IPS-18a (cell line): ENCODE measurements at regions not wholly inside any gene's neighbourhood (a gene's known extent, or its start where the extent isn't known, plus 50 kb on each side); places are given as distances from the start of the nearest gene placed in this dataset.

Experiments
- H3K27ac ChIP-seq: one replicate; pipeline ENCODE4 v1.5.1; 2013; ENCODE audit warnings: low read length
- H3K27me3 ChIP-seq: one replicate; pipeline ENCODE4 v1.6.1; 2013; ENCODE audit warnings: mild to moderate bottlenecking, low read length; ENCODE audit not compliant: control insufficient read depth, insufficient read depth
- H3K36me3 ChIP-seq: one replicate; pipeline ENCODE4 v1.6.1; 2013; ENCODE audit warnings: low read depth, low read length; ENCODE audit not compliant: control insufficient read depth
- H3K4me1 ChIP-seq: one replicate; pipeline ENCODE4 v1.6.1; 2013; ENCODE audit warnings: low read depth, low read length; ENCODE audit not compliant: control insufficient read depth
- H3K4me3 ChIP-seq: one replicate; pipeline ENCODE4 v1.5.1; 2013; ENCODE audit warnings: low read length
- H3K9ac ChIP-seq: one replicate; pipeline ENCODE4 v1.6.1; 2013; ENCODE audit warnings: mild to moderate bottlenecking, low read length, moderate library complexity
- H3K9me3 ChIP-seq: one replicate; pipeline ENCODE4 v1.6.1; 2013; ENCODE audit warnings: low read depth, low read length; ENCODE audit not compliant: control insufficient read depth

DNA sequence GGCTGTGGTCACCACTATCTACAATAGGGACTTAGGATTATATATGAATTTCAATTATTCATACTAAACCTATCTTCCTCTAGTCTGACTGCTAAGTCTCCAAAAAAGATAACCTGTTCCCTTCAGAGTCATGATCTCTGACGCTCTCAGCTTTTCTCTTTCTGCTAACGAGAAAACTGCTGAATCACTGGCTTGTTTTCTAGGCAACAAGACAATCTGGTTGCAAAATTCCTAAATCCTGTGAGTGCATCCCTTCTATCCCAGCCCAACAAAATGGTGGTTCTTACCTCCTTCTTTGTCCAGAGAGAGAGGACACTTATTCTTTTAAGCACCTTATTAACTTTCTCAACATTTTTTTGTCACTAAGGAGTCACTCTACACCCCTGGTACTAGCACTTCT, 312.3 kb upstream of the PKDCC start:
- Histone ChIP-seq H3K36me3 (no peaks in the 10 kb centered on the region), H3K9ac (no peak overlapping the region), H3K27ac (no peak overlapping the region), H3K4me1 (peaks cover 11% of the 10 kb centered on the region), H3K4me3 (no peak overlapping the region), H3K9me3 (no peaks in the 10 kb centered on the region), H3K27me3 (no peaks in the 10 kb centered on the region)

DNA sequence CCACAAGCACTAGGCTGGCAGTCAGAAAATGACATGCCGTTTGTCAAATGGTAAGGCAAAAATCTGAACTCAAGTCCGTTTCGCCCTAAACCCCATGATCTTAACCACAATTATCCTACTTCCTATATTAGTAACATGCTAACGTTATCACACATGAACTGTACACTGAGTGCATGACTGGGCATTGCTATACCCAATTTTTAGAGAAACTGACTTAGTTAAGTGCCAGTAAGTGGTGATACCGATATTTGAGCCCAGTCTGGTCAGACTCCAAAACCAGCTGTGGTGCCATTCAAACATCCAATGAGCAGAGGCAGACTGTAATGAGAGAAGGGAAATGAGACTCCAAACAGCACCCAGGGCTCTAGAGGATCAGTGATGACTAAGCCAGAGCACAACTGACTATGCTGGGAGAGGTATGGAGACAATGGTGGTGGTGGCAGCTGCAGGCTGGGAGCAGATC, 311.7 kb upstream of the PKDCC start:
- no peaks in the 10 kb centered on the region for H3K9me3 ChIP-seq
- H3K27me3 ChIP-seq, result no peaks in the 10 kb centered on the region
- H3K9ac ChIP-seq, result no peak overlapping the region
- no peak overlapping the region for H3K4me3 ChIP-seq
- no peak overlapping the region for H3K27ac ChIP-seq
- H3K36me3 ChIP-seq, result no peaks in the 10 kb centered on the region
- H3K4me1 ChIP-seq, result peaks cover 11% of the 10 kb centered on the region

DNA sequence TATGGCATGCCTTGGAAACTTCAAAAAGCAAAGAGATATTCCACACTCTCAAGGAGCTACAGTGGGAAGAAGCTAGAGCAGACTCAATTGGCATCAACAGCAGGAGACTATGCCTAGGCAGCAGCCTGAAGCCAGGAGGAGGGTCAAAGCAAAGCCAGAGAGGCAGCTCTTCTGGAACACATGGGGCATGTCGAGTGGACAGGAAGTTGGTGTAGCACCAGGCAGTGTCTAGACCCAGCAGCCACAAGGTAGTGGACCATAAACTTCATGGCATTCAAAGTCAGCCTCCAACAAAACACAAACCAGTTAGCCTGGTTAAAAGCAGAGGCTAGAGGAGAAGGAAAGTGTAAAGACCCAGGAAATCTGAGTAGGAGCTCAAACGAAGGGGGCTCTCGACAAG, 311.2 kb upstream of the PKDCC start:
- Histone ChIP-seq H3K9ac (no peak overlapping the region), H3K9me3 (no peaks in the 10 kb centered on the region), H3K4me1 (peaks cover 11% of the 10 kb centered on the region), H3K4me3 (no peak overlapping the region), H3K36me3 (no peaks in the 10 kb centered on the region), H3K27ac (no peak overlapping the region), H3K27me3 (no peaks in the 10 kb centered on the region)

DNA sequence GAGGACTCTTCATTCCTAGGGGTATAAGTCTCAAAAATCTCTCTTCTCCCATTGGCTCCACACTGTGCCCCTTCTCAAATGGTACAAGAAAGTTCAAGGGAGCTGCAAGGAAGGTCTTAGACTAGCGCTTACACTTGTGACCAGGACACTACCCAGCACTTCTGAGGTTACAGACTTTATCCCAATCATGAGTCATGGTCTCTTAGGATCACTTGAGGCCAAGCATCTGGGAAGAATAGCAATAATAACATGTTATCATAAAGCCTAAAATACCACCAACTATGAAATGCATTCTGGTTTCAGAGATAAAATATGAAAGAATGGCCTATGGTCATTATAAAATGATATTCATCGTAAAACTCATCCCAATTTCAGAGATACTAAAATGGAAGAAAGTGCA, 309.9 kb upstream of the PKDCC start:
- Histone ChIP-seq H3K4me3 (no peak overlapping the region), H3K9ac (no peak overlapping the region), H3K27me3 (no peaks in the 10 kb centered on the region)

DNA sequence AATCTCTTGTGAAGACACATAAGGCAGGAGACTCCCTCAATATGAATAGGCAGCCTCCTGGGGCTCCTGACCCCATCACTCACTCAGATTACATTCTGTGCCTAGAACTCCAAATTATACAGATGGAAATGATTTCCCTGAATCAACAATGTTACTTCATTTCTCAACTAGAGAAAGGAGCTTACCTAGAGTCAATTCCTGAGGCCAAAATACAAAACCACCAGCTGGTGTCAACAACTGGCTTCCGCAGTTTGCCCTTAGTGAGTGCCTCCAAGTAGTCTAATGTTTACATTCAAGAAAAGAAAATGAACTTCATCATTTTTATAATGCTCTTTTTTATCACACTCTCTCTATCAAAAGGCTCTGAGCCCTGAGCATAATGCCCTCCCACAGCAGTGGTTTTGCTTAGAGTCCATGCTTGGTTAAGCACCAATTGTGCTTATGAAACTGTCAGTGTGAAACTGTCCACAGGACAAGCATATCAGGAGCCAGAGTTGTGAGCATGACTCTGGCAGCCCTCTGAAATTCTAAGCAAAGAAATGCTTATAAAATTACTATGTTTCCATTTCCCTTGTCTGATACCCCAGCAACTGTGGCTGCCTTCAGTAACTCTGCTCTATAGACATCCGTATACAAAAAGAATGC, 305.7 kb upstream of the PKDCC start:
- Histone ChIP-seq H3K4me3 (no peak overlapping the region), H3K27ac (no peak overlapping the region), H3K27me3 (no peaks in the 10 kb centered on the region), H3K9ac (no peak overlapping the region), H3K9me3 (no peaks in the 10 kb centered on the region), H3K4me1 (no peaks in the 10 kb centered on the region), H3K36me3 (no peaks in the 10 kb centered on the region)

More for the DNA sequence above, 309.9 kb upstream of the PKDCC start:
- Histone ChIP-seq H3K27ac (no peak overlapping the region), H3K4me1 (peaks cover 6% of the 10 kb centered on the region), H3K9me3 (no peaks in the 10 kb centered on the region), H3K36me3 (no peaks in the 10 kb centered on the region)

DNA sequence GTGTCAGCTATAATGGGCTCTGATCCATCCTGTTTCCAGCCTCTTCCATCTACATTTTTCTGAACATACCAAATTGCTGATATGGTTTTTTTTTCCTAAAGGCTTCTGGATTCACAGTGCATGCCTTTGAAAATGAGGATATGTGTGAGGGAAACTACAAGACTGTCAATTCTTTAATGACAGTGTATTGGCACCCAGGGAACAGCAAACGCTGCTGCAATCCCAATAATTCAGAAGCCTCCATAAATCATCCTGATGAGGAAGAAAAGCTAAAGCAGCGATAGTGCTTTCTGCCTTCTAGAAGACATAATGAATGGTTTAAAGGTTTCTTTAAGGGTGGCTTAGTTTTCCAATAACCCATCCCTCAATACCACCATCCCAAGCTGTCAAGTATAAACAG, 304.5 kb upstream of the PKDCC start:
- Histone ChIP-seq H3K9ac (no peak overlapping the region), H3K36me3 (no peaks in the 10 kb centered on the region)

DNA sequence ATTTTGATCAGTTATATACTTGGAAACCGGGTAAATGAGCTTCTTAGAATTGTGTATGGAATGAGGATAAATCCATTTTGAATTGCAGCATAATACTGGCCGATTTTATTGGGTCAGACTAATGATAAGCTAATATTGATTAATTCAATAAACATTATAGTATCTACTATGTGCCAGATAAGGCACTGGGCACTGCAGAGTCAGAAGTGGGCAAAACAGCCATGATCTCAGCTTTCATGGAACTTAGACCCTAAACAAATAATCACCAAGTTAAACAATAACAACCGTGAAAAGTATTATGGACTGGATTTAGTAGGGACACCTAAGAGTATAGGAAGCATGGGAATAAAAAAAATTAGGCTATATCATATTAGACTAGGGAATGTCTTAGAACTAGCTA, 297.0 kb upstream of the PKDCC start:
- no peak overlapping the region for H3K27ac ChIP-seq
- no peaks in the 10 kb centered on the region for H3K9me3 ChIP-seq
- H3K36me3 ChIP-seq, result no peaks in the 10 kb centered on the region
- no peaks in the 10 kb centered on the region for H3K4me1 ChIP-seq
- no peak overlapping the region for H3K9ac ChIP-seq
- no peak overlapping the region for H3K4me3 ChIP-seq
- H3K27me3 ChIP-seq, result no peaks in the 10 kb centered on the region

More for the DNA sequence above, 304.5 kb upstream of the PKDCC start:
- H3K9me3 ChIP-seq, result no peaks in the 10 kb centered on the region
- H3K27ac ChIP-seq, result no peak overlapping the region
- no peak overlapping the region for H3K4me3 ChIP-seq
- no peaks in the 10 kb centered on the region for H3K27me3 ChIP-seq
- H3K4me1 ChIP-seq, result no peaks in the 10 kb centered on the region

DNA sequence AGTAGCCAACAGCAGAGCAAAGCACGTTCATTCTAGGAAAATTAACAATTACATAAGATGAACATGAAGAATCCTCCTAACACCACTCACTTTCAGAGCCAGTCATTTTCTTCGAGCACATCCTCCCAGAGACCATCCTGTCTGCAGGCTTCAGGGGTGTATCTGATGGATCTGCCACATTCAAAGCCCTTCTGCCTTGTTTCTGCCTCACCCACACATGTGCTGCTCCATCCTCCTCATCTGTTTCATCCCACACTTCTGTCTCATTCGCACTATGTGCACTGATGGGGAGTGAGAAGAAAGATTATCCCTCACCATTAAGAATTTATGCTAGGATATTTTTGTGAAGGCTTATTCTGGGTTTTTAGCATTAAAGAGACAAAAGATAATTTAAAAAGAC, 287.9 kb upstream of the PKDCC start:
- Histone ChIP-seq H3K27me3 (no peaks in the 10 kb centered on the region), H3K9ac (no peak overlapping the region), H3K9me3 (no peaks in the 10 kb centered on the region), H3K36me3 (no peaks in the 10 kb centered on the region), H3K4me3 (no peak overlapping the region), H3K4me1 (no peaks in the 10 kb centered on the region), H3K27ac (no peak overlapping the region)

DNA sequence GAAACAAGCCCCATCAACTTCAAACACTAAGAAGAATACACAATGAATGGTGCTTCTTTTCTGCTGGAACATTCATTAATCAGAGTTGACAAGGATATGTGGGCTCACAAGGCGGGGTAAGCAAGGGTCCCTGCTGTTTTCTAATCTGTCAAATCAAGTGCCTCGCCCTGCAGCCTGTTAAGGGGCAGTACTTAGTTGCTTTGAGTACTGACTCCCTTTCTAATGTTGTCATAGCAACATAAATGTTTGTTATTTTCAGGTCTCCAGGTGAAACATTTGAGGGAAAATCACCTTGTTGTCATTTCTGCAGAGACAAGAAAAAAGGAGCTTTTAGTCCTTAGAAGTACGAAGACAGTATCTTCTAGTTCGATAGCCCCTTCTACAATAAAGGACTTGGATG, 284.7 kb upstream of the PKDCC start:
- Histone ChIP-seq H3K4me3 (no peak overlapping the region), H3K27ac (no peak overlapping the region), H3K36me3 (no peaks in the 10 kb centered on the region), H3K9ac (no peak overlapping the region), H3K9me3 (no peaks in the 10 kb centered on the region), H3K4me1 (no peaks in the 10 kb centered on the region), H3K27me3 (no peaks in the 10 kb centered on the region)

DNA sequence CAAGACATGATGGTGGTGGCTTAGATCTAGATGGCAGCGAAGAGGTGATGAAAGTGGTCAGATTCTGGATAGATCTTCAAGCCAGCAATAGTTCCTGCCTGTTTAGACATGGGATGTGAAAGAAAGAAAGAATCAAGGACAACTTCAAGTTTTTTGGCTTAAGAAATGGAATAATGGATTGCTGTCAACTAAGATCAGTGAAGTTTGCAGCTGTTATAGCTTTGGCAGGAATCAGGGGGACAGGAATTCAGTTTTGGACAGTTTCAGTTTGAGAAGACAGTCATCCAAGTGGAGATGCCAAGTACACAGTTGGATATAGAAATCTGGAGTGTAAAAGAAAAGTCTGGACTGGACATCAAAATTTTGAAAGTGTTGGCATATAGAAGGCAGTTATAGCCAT, 283.7 kb upstream of the PKDCC start:
- Histone ChIP-seq H3K27me3 (no peaks in the 10 kb centered on the region), H3K27ac (no peak overlapping the region), H3K4me3 (no peak overlapping the region), H3K9me3 (no peaks in the 10 kb centered on the region), H3K36me3 (no peaks in the 10 kb centered on the region), H3K9ac (no peak overlapping the region), H3K4me1 (no peaks in the 10 kb centered on the region)

DNA sequence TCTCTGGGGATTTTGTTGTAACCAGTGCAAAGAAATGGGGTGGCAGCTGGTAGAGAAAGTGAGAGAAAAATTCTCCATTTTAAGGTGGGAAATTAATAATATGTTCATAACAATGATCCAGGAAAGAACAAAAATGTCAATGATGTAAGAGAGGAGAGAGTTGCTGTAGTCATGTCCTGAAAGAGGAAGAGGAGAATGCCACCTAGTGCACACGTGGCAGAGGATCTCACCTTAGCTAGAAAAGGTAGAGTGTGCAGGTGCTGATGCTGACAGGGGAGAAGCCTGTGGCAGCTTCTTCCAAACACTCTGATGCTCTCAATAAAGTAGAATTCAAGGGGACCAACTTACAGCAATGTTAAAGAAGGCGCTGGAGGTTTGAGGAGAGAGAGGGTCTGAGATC, 282.9 kb upstream of the PKDCC start:
- Histone ChIP-seq H3K9me3 (no peaks in the 10 kb centered on the region), H3K9ac (no peak overlapping the region), H3K27ac (no peak overlapping the region), H3K27me3 (no peaks in the 10 kb centered on the region), H3K36me3 (no peaks in the 10 kb centered on the region), H3K4me1 (no peaks in the 10 kb centered on the region), H3K4me3 (no peak overlapping the region)

DNA sequence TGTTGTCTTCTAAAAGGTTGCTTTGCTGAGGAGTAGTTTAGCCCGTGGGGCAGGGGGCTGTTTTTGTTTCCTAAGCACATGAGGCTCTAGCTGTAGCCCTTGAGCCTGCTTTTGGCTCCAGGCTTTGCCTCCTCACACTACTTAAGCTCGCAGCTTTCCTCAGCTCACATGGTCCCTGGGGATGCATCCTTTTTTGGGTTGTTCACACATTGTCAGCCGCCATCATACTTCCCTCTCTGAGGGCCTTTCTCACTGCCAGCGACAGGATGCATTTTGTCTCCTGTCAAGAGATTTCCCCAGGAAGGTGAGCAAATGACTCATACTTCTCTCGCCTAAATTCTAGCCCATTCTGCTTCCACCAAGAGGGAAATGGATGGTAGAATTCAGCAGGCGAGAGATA, 279.5 kb upstream of the PKDCC start:
- no peaks in the 10 kb centered on the region for H3K9me3 ChIP-seq
- H3K36me3 ChIP-seq, result no peaks in the 10 kb centered on the region
- H3K4me1 ChIP-seq, result no peaks in the 10 kb centered on the region
- no peaks in the 10 kb centered on the region for H3K27me3 ChIP-seq
- H3K27ac ChIP-seq, result no peak overlapping the region
- no peak overlapping the region for H3K4me3 ChIP-seq
- H3K9ac ChIP-seq, result no peak overlapping the region
